Prostate gland (tissue), 2 donors: ENCODE measurements at regions not wholly inside any gene's neighbourhood (a gene's known extent, or its start where the extent isn't known, plus 50 kb on each side); places are given as distances from the start of the nearest gene placed in this dataset.

Experiments
- CTCF ChIP-seq, 4 experiments: fragments of 200-600 bp in 2 of 4; fragments of 450-650 bp in 2 of 4; sonication (generic) in 2 of 4; IDR thresholded peaks; 1 replicate in 3 of 4; 2 replicates in 1 of 4; pipeline ENCODE4 v1.5.1; 2016 to 2019; ENCODE audit warnings: antibody characterized with exemption in 4 of 4, mild to moderate bottlenecking in 2 of 4, moderate library complexity in 2 of 4
- POLR2A ChIP-seq: fragments of 450-650 bp; IDR thresholded peaks from one replicate; pipeline ENCODE4 v1.6.1; 2016; ENCODE audit warnings: antibody characterized with exemption, mild to moderate bottlenecking

GRCh38 chr5:145210020-145210419, 625.1 kb downstream of the PRELID2 start:
- TF ChIP-seq CTCF (IDR thresholded peaks at IDR 0.05), result no peak
- TF ChIP-seq POLR2A, result no peak
